ENCODE measurements at regions not wholly inside any gene's neighbourhood (a gene's known extent, or its start where the extent isn't known, plus 50 kb on each side); places are given as distances from the start of the nearest gene placed in this dataset.

- intact Hi-C loops (cut with micrococcal nuclease) (no loop called here), in situ Hi-C loops (cut with MboI) (no loop called here)
- no peaks in the 10 kb centered on the region for H3K9me3 ChIP-seq (replicated peaks; ENCODE audit: control insufficient read depth, insufficient read depth, low read depth, low read length)
- no peaks in the 10 kb centered on the region for H3K36me3 ChIP-seq (ENCODE audit: control insufficient read depth, insufficient read depth, low read length)
- 2% methylated on average over 7 of the region's 7 CpGs for WGBS (ENCODE audit: insufficient coverage, low coverage, missing lambda C conversion rate)
- ATAC-seq (no peak), DNase-seq (ENCODE audit: extremely low read depth in 1 of 4, low spot score in 3 of 4) (no peak), FAIRE-seq (peak; percentile 15)
- no peak overlapping the region for H3K4me3 ChIP-seq
- H3K27me3 ChIP-seq (ENCODE audit: control insufficient read depth in 2 of 2, insufficient read depth in 2 of 2, low read length in 2 of 2) = no peaks in the 10 kb centered on the region
- H3K9ac ChIP-seq (ENCODE audit: insufficient read depth in 1 of 2, low read depth in 2 of 2, low read length in 2 of 2) = no peak overlapping the region
- no peak overlapping the region for H2AFZ ChIP-seq (ENCODE audit: low read depth, low read length)
- H3K27ac ChIP-seq (ENCODE audit: extremely low read depth, low read depth, low read length) = no peak overlapping the region
- H3K4me2 ChIP-seq (ENCODE audit: insufficient read depth, low read length) = no peak overlapping the region
- no peaks in the 10 kb centered on the region for H3K9me1 ChIP-seq (ENCODE audit: control insufficient read depth, insufficient read depth, low read length)
- ChIA-PET CTCF (ENCODE audit: low intra/inter-chr PET ratio) (no interaction called here), POLR2A (no interaction called here)
- TF ChIP-seq CAMTA2 (CRISPR knock-in tag; conservative IDR thresholded peaks at IDR 0.05) (no peak), BRD9 (IDR thresholded peaks at IDR 0.05; ENCODE audit: low read depth, partially characterized antibody) (no peak), ZBTB49 (CRISPR knock-in tag; IDR thresholded peaks at IDR 0.05; ENCODE audit: borderline replicate concordance) (no peak), HOXB6 (CRISPR knock-in tag; IDR thresholded peaks at IDR 0.05; ENCODE audit: borderline replicate concordance) (no peak)
- TF ChIP-seq, protein P1, sequence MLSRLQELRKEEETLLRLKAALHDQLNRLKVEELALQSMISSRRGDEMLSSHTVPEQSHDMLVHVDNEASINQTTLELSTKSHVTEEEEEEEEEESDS (CRISPR knock-in tag; IDR thresholded peaks at IDR 0.05) = no peak
- no peaks in the 10 kb centered on the region for H4K20me1 ChIP-seq (replicated peaks; ENCODE audit: control insufficient read depth, insufficient read depth, low read length)
- H3K4me1 ChIP-seq (replicated peaks in 1 of 2; ENCODE audit: control insufficient read depth in 2 of 2, insufficient read depth in 2 of 2, low read length in 2 of 2) = no peaks in the 10 kb centered on the region
- BruUV-seq (replicated peaks) = no TSS peak
- H3K79me2 ChIP-seq (ENCODE audit: control insufficient read depth, insufficient read depth, low read length) = no peaks in the 10 kb centered on the region
These were observed 184.2 kb upstream of the SLC35G4 start for GRCh38 chr18:11425211-11425610.

Measured in K562 (cell line).